ENCODE measurements at regions not wholly inside any gene's neighbourhood (a gene's known extent, or its start where the extent isn't known, plus 50 kb on each side); places are given as distances from the start of the nearest gene placed in this dataset.

- Histone ChIP-seq H3K4me3 (ENCODE audit: low read depth in 1 of 3, low read length in 3 of 3) (no peak overlapping the region), H3K9ac (ENCODE audit: low read depth in 1 of 2, low read length in 2 of 2) (no peak overlapping the region), H3K4me1 (ENCODE audit: control insufficient read depth in 4 of 4, insufficient read depth in 4 of 4, low read length in 3 of 4) (no peaks in the 10 kb centered on the region), H3K27me3 (ENCODE audit: control insufficient read depth in 4 of 4, insufficient read depth in 4 of 4, low read length in 3 of 4) (no peaks in the 10 kb centered on the region), H3K36me3 (ENCODE audit: control insufficient read depth in 4 of 4, insufficient read depth in 3 of 4, low read depth in 1 of 4, low read length in 3 of 4) (no peaks in the 10 kb centered on the region), H3K9me3 (ENCODE audit: control insufficient read depth in 4 of 4, low read length in 3 of 4) (no peaks in the 10 kb centered on the region), H3K27ac (ENCODE audit: low read depth in 1 of 2, low read length in 2 of 2) (no peak overlapping the region)
- TF ChIP-seq FOXA1 (IDR thresholded peaks at IDR 0.05) (no peak), HNF4A (conservative IDR thresholded peaks at IDR 0.05) (no peak), EGR1 (IDR thresholded peaks at IDR 0.05; ENCODE audit: low read depth in 2 of 2) (no peak), SP1 (IDR thresholded peaks at IDR 0.05) (no peak)
- WGBS = 87% methylated on average over 1 of the region's 1 CpG
- DNase-seq (ENCODE audit: low spot score) = no peak
These were observed 177.2 kb downstream of the POLR2M start for GRCh38 chr15:57883701-57884100.

DNA sequence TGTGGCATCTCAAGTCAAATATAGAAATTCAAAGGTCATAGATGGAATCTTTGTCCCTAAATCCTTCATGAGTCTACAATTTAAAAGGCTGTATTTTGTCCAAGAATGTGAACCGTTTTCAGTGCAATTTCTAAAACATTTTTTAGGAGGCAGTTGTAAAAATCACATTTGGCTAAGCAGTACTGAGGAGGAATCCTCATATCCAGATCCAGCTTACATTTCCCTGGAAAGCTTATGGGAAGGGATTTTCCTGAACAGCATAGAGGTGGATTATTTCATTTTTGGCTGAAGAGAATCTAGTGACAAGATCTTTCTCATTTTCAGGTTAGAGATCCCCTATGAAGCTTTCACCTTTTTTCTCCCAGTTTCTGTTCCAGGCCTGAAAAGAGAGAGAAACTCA, 178.4 kb downstream of the POLR2M start:
- no peaks in the 10 kb centered on the region for H3K9me3 ChIP-seq (ENCODE audit: control insufficient read depth in 4 of 4, low read length in 3 of 4)
- no peaks in the 10 kb centered on the region for H3K36me3 ChIP-seq (ENCODE audit: control insufficient read depth in 4 of 4, insufficient read depth in 3 of 4, low read depth in 1 of 4, low read length in 3 of 4)
- H3K27me3 ChIP-seq (ENCODE audit: control insufficient read depth in 4 of 4, insufficient read depth in 4 of 4, low read length in 3 of 4) = no peaks in the 10 kb centered on the region
- H3K27ac ChIP-seq (ENCODE audit: low read depth in 1 of 2, low read length in 2 of 2) = no peak overlapping the region
- DNase-seq (ENCODE audit: low spot score) = no peak
- H3K4me1 ChIP-seq (ENCODE audit: control insufficient read depth in 4 of 4, insufficient read depth in 4 of 4, low read length in 3 of 4) = no peaks in the 10 kb centered on the region
- no peak overlapping the region for H3K4me3 ChIP-seq (ENCODE audit: low read depth in 1 of 3, low read length in 3 of 3)
- H3K9ac ChIP-seq (ENCODE audit: low read depth in 1 of 2, low read length in 2 of 2) = no peak overlapping the region
- WGBS = 78% methylated on average over 1 of the region's 1 CpG
- TF ChIP-seq, protein P1, sequence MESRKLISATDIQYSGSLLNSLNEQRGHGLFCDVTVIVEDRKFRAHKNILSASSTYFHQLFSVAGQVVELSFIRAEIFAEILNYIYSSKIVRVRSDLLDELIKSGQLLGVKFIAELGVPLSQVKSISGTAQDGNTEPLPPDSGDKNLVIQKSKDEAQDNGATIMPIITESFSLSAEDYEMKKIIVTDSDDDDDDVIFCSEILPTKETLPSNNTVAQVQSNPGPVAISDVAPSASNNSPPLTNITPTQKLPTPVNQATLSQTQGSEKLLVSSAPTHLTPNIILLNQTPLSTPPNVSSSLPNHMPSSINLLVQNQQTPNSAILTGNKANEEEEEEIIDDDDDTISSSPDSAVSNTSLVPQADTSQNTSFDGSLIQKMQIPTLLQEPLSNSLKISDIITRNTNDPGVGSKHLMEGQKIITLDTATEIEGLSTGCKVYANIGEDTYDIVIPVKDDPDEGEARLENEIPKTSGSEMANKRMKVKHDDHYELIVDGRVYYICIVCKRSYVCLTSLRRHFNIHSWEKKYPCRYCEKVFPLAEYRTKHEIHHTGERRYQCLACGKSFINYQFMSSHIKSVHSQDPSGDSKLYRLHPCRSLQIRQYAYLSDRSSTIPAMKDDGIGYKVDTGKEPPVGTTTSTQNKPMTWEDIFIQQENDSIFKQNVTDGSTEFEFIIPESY (IDR thresholded peaks at IDR 0.05) = no peak
- TF ChIP-seq RXRA (IDR thresholded peaks at IDR 0.05) = no peak
- TF ChIP-seq EGR1 (IDR thresholded peaks at IDR 0.05; ENCODE audit: low read depth in 2 of 2) = no peak
- TF ChIP-seq, protein P2, sequence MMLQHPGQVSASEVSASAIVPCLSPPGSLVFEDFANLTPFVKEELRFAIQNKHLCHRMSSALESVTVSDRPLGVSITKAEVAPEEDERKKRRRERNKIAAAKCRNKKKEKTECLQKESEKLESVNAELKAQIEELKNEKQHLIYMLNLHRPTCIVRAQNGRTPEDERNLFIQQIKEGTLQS (IDR thresholded peaks at IDR 0.05) = no peak
- TF ChIP-seq, protein P3, sequence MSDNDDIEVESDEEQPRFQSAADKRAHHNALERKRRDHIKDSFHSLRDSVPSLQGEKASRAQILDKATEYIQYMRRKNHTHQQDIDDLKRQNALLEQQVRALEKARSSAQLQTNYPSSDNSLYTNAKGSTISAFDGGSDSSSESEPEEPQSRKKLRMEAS (IDR thresholded peaks at IDR 0.05) = no peak
- TF ChIP-seq TAF1 (conservative IDR thresholded peaks at IDR 0.05) = no peak
- TF ChIP-seq, protein P4, sequence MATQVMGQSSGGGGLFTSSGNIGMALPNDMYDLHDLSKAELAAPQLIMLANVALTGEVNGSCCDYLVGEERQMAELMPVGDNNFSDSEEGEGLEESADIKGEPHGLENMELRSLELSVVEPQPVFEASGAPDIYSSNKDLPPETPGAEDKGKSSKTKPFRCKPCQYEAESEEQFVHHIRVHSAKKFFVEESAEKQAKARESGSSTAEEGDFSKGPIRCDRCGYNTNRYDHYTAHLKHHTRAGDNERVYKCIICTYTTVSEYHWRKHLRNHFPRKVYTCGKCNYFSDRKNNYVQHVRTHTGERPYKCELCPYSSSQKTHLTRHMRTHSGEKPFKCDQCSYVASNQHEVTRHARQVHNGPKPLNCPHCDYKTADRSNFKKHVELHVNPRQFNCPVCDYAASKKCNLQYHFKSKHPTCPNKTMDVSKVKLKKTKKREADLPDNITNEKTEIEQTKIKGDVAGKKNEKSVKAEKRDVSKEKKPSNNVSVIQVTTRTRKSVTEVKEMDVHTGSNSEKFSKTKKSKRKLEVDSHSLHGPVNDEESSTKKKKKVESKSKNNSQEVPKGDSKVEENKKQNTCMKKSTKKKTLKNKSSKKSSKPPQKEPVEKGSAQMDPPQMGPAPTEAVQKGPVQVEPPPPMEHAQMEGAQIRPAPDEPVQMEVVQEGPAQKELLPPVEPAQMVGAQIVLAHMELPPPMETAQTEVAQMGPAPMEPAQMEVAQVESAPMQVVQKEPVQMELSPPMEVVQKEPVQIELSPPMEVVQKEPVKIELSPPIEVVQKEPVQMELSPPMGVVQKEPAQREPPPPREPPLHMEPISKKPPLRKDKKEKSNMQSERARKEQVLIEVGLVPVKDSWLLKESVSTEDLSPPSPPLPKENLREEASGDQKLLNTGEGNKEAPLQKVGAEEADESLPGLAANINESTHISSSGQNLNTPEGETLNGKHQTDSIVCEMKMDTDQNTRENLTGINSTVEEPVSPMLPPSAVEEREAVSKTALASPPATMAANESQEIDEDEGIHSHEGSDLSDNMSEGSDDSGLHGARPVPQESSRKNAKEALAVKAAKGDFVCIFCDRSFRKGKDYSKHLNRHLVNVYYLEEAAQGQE (IDR thresholded peaks at IDR 0.05) = no peak
- no peak for TF ChIP-seq RAD21 (IDR thresholded peaks at IDR 0.05)
- no peak for TF ChIP-seq CTCF (IDR thresholded peaks at IDR 0.05; ENCODE audit: low read depth, low read length, missing input control)
- TF ChIP-seq SP1 (IDR thresholded peaks at IDR 0.05) = no peak
- TF ChIP-seq NR2F2 (IDR thresholded peaks at IDR 0.05) = no peak
- no peak for TF ChIP-seq FOXA1 (IDR thresholded peaks at IDR 0.05)
- no peak for TF ChIP-seq JUND (IDR thresholded peaks at IDR 0.05)
- TF ChIP-seq YY1 (IDR thresholded peaks at IDR 0.05) = no peak
- no peak for TF ChIP-seq HNF4G (IDR thresholded peaks at IDR 0.05)

All from liver (tissue), 8 donors.